Stimulated activated naive B cell treated with anti-CD40 and anti-IgM and Interleukin-4, amounts not matched to agents 10 μg/mL and 1 μg/mL and 100 μg/mL, for 72 hours (primary cell): ENCODE measurements at regions not wholly inside any gene's neighbourhood (a gene's known extent, or its start where the extent isn't known, plus 50 kb on each side); places are given as distances from the start of the nearest gene placed in this dataset.
"Not testable (repeated sequence)": the region's sequence is repeated elsewhere in the genome, so short reads cannot be mapped to it uniquely, and the experiment has no call there.

Source experiments
- ATAC-seq, 2 donors: fragments of 150-1000 bp; cut with Tn5 transposase; replicated peaks; 2 replicates each; pipeline ENCODE4 v1.10.0; 2021; ENCODE audit warnings: moderate library complexity in 1 of 2
- DNase-seq: peaks from one replicate; pipeline ENCODE4 v3.0.0; 2021
- H3K27ac Mint-ChIP-seq: one replicate; pipeline ENCODE4 v1.8.0; 2022; ENCODE audit warnings: mild to moderate bottlenecking, mixed read lengths
- H3K27me3 Mint-ChIP-seq, 2 donors: one replicate each; pipeline ENCODE4 v1.8.0; 2022; ENCODE audit warnings: mixed read lengths in 2 of 2
- H3K36me3 Mint-ChIP-seq, 2 donors: one replicate each; pipeline ENCODE4 v1.8.0; 2022; ENCODE audit warnings: mixed read lengths in 2 of 2, mild to moderate bottlenecking in 1 of 2
- H3K4me1 Mint-ChIP-seq, 2 donors: one replicate each; pipeline ENCODE4 v1.8.0; 2022; ENCODE audit warnings: mixed read lengths in 2 of 2, mild to moderate bottlenecking in 1 of 2
- H3K4me3 Mint-ChIP-seq, 2 donors: one replicate each; pipeline ENCODE4 v1.8.0; 2022; ENCODE audit warnings: mild to moderate bottlenecking in 2 of 2, mixed read lengths in 2 of 2, moderate library complexity in 1 of 2
- H3K9me3 Mint-ChIP-seq, 2 donors: one replicate each; pipeline ENCODE4 v1.8.0; 2022; ENCODE audit warnings: mixed read lengths in 2 of 2, mild to moderate bottlenecking in 1 of 2

DNA sequence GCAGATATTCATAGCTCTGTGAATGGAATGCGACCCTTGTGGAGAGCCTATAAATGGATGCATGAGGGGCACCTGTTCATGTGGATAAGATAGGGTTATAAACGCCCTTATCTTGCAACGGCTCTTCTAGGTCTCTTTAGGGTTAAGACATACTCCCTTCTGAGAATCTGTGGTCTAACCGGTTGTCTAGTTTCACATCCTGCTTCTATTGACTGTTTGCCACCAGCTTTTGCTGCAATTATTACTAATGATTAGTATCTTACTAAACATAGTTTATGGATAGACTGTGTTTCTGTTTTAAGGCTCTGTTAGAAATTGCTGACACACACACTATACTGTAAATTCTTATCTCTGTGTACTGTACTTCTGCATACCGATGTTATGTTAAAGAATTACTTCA is 198.9 kb upstream of the CYLC2 start:
- Mint-ChIP-seq H3K27me3 (no peaks in the 10 kb centered on the region), H3K4me3 (no peak overlapping the region), H3K9me3 (peaks cover 3 to 6% of the 10 kb centered on the region in 2 donors), H3K36me3 (no peaks in the 10 kb centered on the region), H3K4me1 (no peaks in the 10 kb centered on the region), H3K27ac (no peak overlapping the region)
- DNase-seq (no peak), ATAC-seq (no peak)

DNA sequence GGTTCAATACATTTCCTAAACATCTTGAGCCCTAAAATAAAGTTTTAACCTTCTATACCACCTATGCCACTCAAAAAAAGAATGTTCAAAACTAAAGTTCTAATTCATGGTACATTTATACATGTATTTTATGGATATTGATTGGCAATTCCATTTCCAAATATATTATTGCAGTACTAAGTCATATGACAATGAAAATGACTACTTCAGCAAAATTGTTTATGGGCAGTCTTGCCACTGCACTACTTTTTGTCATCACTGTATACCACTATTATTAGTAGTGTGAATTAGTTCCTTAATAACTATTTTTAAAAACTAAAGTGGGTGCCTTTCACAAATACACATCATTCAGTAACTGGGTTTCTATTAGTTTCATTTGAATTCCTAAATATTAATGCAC is 199.6 kb upstream of the CYLC2 start:
- DNase-seq: no peak
- Mint-ChIP-seq H3K4me1 (no peaks in the 10 kb centered on the region), H3K9me3 (peaks cover 3 to 6% of the 10 kb centered on the region in 2 donors), H3K27me3 (no peaks in the 10 kb centered on the region), H3K36me3 (no peaks in the 10 kb centered on the region), H3K4me3 (no peak overlapping the region), H3K27ac (no peak overlapping the region)
- no peak for ATAC-seq

DNA sequence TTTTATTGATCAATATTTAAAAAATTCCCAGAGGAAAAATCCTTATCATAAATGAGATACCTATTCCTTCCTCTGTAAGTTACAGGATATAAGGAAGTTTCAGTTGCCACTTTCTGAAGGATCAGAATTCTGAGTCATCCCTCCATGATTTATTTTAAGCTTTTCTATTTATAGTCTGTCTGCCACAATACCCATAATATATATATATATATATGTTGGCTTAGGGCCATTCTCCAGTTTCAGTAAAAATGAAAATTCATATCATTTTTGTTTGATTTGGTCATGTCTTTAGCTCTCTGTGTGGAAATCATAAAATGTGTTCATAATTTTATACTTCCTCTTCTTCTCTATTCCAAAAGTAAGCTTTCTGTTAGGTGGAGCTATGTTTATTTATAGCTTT is 215.8 kb upstream of the CYLC2 start:
- no peak overlapping the region for H3K4me3 Mint-ChIP-seq
- peaks cover 0 to 5% of the 10 kb centered on the region in 2 donors for H3K9me3 Mint-ChIP-seq
- H3K4me1 Mint-ChIP-seq: no peaks in the 10 kb centered on the region
- no peak for ATAC-seq
- no peak overlapping the region for H3K27ac Mint-ChIP-seq
- no peaks in the 10 kb centered on the region for H3K36me3 Mint-ChIP-seq
- DNase-seq: no peak
- H3K27me3 Mint-ChIP-seq: no peaks in the 10 kb centered on the region

DNA sequence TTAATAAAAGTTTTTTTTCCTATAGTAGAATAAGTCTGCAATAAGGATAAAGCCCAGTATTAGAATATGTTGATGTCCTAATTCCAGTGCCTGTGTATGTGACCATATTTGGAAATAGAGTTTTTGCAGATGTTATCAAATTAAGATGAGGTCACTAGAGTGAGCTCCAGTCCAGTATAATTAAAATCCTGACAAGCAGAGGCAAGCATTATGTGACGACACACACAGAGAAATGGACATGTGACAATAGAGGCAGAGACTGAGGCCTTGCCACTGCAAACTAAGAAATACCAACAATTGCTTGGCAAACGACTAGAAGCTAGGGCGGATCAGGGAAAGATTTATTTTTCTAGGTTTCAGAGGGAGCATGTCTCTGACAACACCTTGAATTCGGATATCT is 216.4 kb upstream of the CYLC2 start:
- Mint-ChIP-seq H3K9me3 (peaks cover 0 to 5% of the 10 kb centered on the region in 2 donors), H3K27ac (no peak overlapping the region), H3K27me3 (no peaks in the 10 kb centered on the region), H3K36me3 (no peaks in the 10 kb centered on the region), H3K4me1 (no peaks in the 10 kb centered on the region), H3K4me3 (no peak overlapping the region)
- no peak for DNase-seq
- no peak for ATAC-seq

DNA sequence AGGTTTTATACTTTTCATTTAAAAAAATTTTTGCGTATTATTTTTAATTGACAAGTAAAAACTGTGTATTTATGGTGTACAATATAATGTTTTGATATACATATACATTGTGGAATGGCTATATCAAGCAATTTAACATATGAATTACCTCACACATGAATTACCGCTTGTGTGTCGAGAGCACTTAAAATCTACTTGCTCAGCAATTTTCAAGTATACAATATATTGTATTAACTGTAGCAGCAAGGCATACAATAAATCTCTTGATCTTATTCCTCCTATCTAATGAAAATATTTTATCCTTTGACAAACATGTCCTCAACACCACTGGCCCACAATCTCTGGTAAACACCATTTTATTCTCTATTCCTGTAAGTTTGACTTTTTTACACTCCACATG is 224.4 kb upstream of the CYLC2 start:
- no peak for DNase-seq
- Mint-ChIP-seq H3K36me3 (no peaks in the 10 kb centered on the region), H3K9me3 (peaks cover 0 to 2% of the 10 kb centered on the region in 2 donors), H3K4me3 (no peak overlapping the region), H3K27me3 (no peaks in the 10 kb centered on the region), H3K27ac (no peak overlapping the region), H3K4me1 (no peaks in the 10 kb centered on the region)
- no peak for ATAC-seq

DNA sequence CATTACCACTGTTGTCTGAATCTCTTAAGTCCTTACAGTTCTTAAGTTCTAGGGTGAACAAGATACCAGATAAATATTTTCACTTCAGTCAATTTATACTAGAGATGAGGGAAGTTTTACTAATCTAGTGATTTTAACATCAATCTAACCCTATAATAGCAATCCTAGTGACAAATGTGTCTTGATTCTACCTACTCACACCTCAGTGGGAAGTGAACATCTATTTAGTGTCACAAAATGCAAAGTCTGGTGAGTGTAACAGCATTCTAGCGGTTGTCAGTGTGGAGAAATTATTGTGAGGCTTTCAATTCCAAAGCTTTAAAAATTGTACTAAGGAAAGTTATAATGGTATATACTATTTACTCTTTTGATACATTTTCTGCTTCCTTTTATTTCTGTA is 225.8 kb upstream of the CYLC2 start:
- Mint-ChIP-seq H3K36me3 (no peaks in the 10 kb centered on the region), H3K27me3 (no peaks in the 10 kb centered on the region), H3K4me1 (no peaks in the 10 kb centered on the region), H3K9me3 (peaks cover 0 to 2% of the 10 kb centered on the region in 2 donors), H3K27ac (no peak overlapping the region), H3K4me3 (no peak overlapping the region)
- ATAC-seq (no peak), DNase-seq (no peak)

DNA sequence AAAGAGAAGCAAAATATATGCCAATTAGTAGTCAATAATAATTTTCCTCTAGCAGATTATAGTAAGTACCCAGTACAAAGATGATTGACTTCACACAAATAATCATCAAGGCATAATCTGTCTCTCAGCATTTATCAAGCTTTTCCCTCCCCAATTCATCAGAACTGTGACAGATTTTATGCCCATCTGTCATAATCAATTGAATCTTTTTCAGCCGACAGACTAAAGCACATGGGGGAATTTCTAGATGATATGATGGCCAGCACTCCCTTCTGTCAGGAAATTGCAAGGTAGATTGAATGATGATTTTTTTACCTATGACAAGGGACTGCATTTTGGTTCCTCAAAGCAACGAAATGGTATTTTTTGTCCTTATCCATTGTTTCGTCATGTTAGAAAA is 227.1 kb upstream of the CYLC2 start:
- Mint-ChIP-seq H3K4me1 (no peaks in the 10 kb centered on the region), H3K36me3 (no peaks in the 10 kb centered on the region), H3K27ac (no peak overlapping the region), H3K4me3 (no peak overlapping the region), H3K27me3 (no peaks in the 10 kb centered on the region), H3K9me3 (no peaks in the 10 kb centered on the region)
- no peak for DNase-seq
- ATAC-seq: no peak

DNA sequence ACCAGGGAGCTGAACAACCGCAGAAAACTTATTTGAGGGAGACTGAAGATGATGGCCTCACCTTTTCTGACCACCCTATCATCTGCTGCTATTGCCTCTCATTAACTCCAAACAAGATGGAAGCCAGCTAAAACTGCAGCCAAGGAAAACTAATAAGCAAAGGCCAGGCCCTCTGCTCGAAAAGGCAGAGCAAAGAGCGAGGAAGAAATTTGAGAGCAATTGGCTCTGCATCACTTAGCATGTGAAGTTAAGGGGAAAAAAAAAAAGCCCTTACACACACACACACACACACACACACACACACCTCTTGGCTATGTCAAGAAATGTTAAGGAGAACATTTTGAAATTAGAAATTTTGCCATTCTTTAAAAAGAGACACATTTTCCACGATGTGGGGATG is 228.1 kb upstream of the CYLC2 start:
- Mint-ChIP-seq H3K4me1 (no peaks in the 10 kb centered on the region), H3K27me3 (no peaks in the 10 kb centered on the region), H3K4me3 (no peak overlapping the region), H3K36me3 (no peaks in the 10 kb centered on the region), H3K9me3 (no peaks in the 10 kb centered on the region), H3K27ac (no peak overlapping the region)
- DNase-seq (no peak), ATAC-seq (no peak)

DNA sequence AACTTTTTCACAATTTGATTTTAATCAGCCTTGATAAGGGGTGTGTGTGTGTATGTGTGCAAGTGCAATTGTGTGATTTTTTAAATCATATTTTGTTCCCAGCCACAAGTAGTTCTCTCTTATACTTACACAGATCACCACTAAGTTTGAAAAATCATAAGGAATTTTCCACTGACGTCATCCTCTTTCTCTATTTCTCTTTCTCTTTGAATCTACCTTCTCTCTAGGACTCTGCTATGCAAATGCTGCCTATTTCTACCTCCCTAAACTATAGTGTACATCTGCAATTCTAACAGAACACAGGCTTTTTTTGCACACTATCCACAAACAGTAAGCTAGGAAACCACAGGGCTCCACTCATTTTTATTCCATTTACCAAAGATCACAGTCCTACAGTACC is 254.6 kb upstream of the CYLC2 start:
- no peak overlapping the region for H3K4me3 Mint-ChIP-seq
- H3K36me3 Mint-ChIP-seq: no peaks in the 10 kb centered on the region
- no peak for DNase-seq
- no peak overlapping the region for H3K27ac Mint-ChIP-seq
- peaks cover 4 to 5% of the 10 kb centered on the region in 2 donors for H3K9me3 Mint-ChIP-seq
- no peaks in the 10 kb centered on the region for H3K4me1 Mint-ChIP-seq
- no peaks in the 10 kb centered on the region for H3K27me3 Mint-ChIP-seq
- no peak for ATAC-seq

DNA sequence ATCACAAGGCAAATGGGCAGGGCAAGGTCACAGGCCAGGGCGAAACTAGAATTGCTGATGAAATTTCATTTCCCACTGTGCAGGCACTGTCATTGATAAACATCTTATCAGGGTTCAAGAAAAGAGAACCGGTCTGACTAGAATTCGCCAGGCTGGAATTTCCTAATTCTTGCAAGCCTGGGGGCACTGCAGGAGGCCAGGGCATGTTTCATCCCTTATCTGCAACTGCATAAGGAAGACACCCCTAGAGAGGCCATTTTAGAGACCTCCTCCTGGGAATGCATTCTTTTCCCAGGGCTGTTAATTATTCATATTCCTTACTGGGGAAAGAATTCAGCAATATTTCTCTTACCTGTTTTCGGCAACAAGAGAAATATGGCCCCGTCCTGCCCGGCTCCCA is 266.2 kb upstream of the CYLC2 start:
- no peak overlapping the region for H3K4me3 Mint-ChIP-seq
- no peaks in the 10 kb centered on the region for H3K4me1 Mint-ChIP-seq
- no peaks in the 10 kb centered on the region for H3K27me3 Mint-ChIP-seq
- ATAC-seq: no peak
- H3K36me3 Mint-ChIP-seq: no peaks in the 10 kb centered on the region
- H3K9me3 Mint-ChIP-seq: peaks cover 6 to 8% of the 10 kb centered on the region in 2 donors
- no peak for DNase-seq
- no peak overlapping the region for H3K27ac Mint-ChIP-seq

DNA sequence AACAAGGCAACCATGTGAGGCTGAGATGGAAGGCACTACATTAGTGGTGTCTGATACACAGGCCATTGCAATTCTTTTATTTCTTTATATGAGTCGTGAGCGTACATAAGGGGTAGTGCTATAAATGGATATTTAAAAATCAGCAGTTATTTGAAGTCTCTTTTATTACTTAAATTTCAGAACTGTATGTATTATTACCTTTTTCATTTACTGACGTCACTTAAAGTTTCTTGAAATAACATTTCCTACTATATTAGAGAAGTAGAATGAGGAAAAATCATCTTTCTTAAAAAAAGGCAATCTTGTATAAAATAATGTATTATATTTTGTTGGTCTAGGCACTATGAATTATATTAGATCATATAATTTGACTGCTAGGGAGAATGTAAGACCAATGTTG is 280.9 kb upstream of the CYLC2 start:
- Mint-ChIP-seq H3K27me3 (no peaks in the 10 kb centered on the region), H3K9me3 (peaks cover 2 to 10% of the 10 kb centered on the region in 2 donors), H3K4me3 (no peak overlapping the region), H3K27ac (no peak overlapping the region), H3K4me1 (no peaks in the 10 kb centered on the region), H3K36me3 (no peaks in the 10 kb centered on the region)
- ATAC-seq: no peak
- no peak for DNase-seq

DNA sequence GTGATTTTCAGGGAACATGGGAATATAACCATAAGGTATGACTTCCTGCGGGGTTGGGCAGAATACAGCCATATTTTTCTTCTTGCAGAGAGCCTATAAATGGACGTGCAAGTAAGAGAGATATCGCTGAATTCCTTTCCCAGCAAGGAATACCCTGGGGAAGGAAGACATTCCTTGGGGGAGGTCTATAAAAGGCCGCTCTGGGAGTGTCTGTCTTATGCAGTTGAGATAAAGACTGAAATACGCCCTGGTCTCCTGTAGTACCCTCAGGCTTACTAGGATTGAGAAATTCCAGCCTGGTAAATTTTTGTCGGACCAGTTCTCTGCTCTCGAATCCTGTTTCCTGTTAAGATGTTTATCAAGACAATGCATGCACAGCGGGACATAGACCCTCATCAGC is 282.2 kb upstream of the CYLC2 start:
- H3K9me3 Mint-ChIP-seq, H3K27me3 Mint-ChIP-seq, H3K4me3 Mint-ChIP-seq, DNase-seq, ATAC-seq, H3K36me3 Mint-ChIP-seq, H3K4me1 Mint-ChIP-seq, H3K27ac Mint-ChIP-seq: not testable (repeated sequence)

DNA sequence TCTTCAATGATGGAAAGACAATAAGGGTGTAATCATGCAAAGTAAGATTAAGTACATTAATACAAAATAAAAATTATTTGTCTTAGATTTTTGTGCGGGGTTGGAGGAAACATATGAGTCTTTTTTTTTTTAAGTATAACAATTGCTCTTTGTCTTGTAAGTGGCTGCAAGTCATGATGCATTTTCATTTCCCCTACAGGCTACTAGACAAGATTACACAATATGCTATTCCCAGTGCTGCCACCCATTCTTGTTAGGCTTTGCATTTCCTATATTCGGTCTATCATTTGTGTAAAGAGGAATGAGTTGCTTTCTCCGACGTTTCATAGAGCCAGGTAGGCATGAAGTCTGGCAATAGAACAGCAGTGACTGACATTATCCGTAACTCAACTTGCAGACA is 294.2 kb upstream of the CYLC2 start:
- Mint-ChIP-seq H3K27ac (no peak overlapping the region), H3K4me3 (no peak overlapping the region), H3K4me1 (no peaks in the 10 kb centered on the region), H3K27me3 (no peaks in the 10 kb centered on the region), H3K36me3 (no peaks in the 10 kb centered on the region), H3K9me3 (peaks cover 6 to 8% of the 10 kb centered on the region in 2 donors)
- ATAC-seq (no peak), DNase-seq (no peak)

DNA sequence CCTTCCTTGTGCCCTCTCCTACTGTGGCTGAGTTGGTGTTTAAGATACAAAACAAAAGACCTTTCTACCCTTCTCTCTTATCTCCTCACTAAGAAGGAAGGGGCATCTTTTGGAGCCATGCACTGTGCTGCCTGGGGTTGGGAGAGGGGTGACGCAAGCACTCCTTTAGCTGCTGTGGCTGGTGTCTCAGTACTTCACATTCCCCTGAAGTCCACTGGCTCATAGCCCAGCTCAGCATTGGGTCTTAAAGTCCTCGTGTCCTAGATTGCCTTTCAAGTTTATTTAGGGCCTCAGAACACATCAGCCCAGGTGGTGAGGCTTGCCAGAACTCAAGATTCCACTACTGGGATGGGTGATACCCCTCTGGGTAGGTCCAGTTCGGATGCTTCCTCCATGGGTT is 325.9 kb upstream of the CYLC2 start:
- ATAC-seq: no peak
- Mint-ChIP-seq H3K36me3 (no peaks in the 10 kb centered on the region), H3K9me3 (peaks cover 0 to 3% of the 10 kb centered on the region in 2 donors)

DNA sequence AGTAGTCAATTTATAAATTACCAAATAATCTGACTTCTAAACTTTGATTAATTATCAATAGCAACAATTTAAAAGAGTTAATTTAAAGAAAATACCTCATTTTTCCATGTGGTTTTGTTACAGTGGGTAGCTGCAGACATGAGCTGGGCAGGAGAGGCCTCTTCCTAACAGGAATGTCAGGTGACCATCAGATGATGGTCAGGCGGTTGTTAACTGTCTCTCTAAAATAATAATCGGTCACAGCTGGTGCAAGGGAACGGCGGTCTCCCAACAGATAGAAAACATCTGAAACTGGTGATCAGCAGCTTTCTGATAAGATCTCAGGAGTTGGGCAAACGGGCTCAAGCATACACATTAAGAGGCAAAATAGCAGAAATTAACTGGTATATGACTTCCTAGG is 342.7 kb upstream of the CYLC2 start:
- Mint-ChIP-seq H3K4me1 (no peaks in the 10 kb centered on the region), H3K4me3 (no peak overlapping the region), H3K36me3 (no peaks in the 10 kb centered on the region), H3K27ac (no peak overlapping the region), H3K9me3 (peaks cover 5 to 6% of the 10 kb centered on the region in 2 donors), H3K27me3 (no peaks in the 10 kb centered on the region)
- no peak for ATAC-seq
- no peak for DNase-seq

More for the DNA sequence above, 325.9 kb upstream of the CYLC2 start:
- DNase-seq: no peak
- no peak overlapping the region for H3K27ac Mint-ChIP-seq
- H3K27me3 Mint-ChIP-seq: no peaks in the 10 kb centered on the region
- H3K4me3 Mint-ChIP-seq: no peak overlapping the region
- H3K4me1 Mint-ChIP-seq: no peaks in the 10 kb centered on the region

DNA sequence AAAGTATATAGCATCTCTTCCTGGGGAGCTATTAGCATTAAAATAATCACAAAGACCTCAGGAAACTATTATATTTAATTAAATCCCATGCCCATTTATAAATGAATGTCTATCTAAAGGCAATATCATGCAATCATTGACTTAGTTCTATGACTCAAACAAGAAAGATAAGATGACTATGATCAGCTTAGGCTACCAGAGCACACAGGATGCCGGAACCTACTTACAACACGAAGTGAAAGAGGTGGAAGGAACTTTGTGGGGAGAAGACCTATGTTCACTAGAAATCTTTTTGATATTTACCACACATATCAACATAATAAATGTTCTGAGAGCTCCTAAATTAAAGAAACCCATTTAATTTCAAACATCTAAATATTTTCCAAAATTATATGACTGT is 344.2 kb upstream of the CYLC2 start:
- Mint-ChIP-seq H3K27ac (no peak overlapping the region), H3K4me1 (no peaks in the 10 kb centered on the region), H3K4me3 (no peak overlapping the region), H3K36me3 (no peaks in the 10 kb centered on the region), H3K9me3 (peaks cover 5 to 6% of the 10 kb centered on the region in 2 donors), H3K27me3 (no peaks in the 10 kb centered on the region)
- ATAC-seq: no peak
- no peak for DNase-seq
